Tibial artery (tissue), 4 donors: ENCODE measurements at regions not wholly inside any gene's neighbourhood (a gene's known extent, or its start where the extent isn't known, plus 50 kb on each side); places are given as distances from the start of the nearest gene placed in this dataset.

ENCODE experiments used
- DNase-seq, 2 donors: peaks; one replicate each; pipeline ENCODE4 v3.0.0-alpha.2; 2019
- H3K27ac ChIP-seq, 2 donors: fragments of 200-600 bp; sonication (generic) in 1 of 2; 1 replicate in 1 of 2; 2 replicates in 1 of 2; pipeline ENCODE4 v1.5.1; 2018 to 2019; ENCODE audit warnings: mild to moderate bottlenecking in 1 of 2
- H3K27me3 ChIP-seq, 2 donors: fragments of 200-600 bp; sonication (generic) in 1 of 2; one replicate each; pipeline versions ENCODE4 v1.5.1 to v1.6.0; 2016 to 2019
- H3K36me3 ChIP-seq, 3 donors: fragments of 200-600 bp; sonication (generic) in 2 of 3; one replicate each; pipeline ENCODE4 v1.5.1; 2016 to 2019; ENCODE audit warnings: mild to moderate bottlenecking in 2 of 3
- H3K4me1 ChIP-seq, 4 donors: fragments of 200-600 bp; sonication (generic) in 2 of 4; 1 replicate in 3 of 4; 2 replicates in 1 of 4; pipeline ENCODE4 v1.5.1; 2016 to 2019
- H3K4me3 ChIP-seq, 2 donors: fragments of 200-600 bp; sonication (generic) in 1 of 2; 1 replicate in 1 of 2; 2 replicates in 1 of 2; pipeline ENCODE4 v1.5.1; 2018 to 2019; ENCODE audit warnings: mild to moderate bottlenecking in 2 of 2
- H3K9me3 ChIP-seq, 3 donors: fragments of 200-600 bp; sonication (generic) in 1 of 3; one replicate each; pipeline ENCODE4 v1.5.1; 2016 to 2019
- CTCF ChIP-seq, 2 experiments: fragments of 200-600 bp in 1 of 2; fragments of 450-650 bp in 1 of 2; IDR thresholded peaks; one replicate each; pipeline ENCODE4 v1.5.1; 2017 to 2019; ENCODE audit warnings: antibody characterized with exemption in 2 of 2, mild to moderate bottlenecking in 1 of 2, moderate library complexity in 1 of 2
- intact Hi-C: fragments of 100-400 bp; cut with DNase I; formaldehyde crosslinking; loops from one replicate; pipeline ENCODE4 v1.15.0; 2023; ENCODE audit warnings: low total_unique reads

GRCh38 chr3:18217507-18218174 lies 207.5 kb downstream of the SATB1 start:
- no peaks in the 10 kb centered on the region for H3K4me1 ChIP-seq
- no peak for DNase-seq
- no peak overlapping the region for H3K27ac ChIP-seq
- intact Hi-C loops = no loop called here
- no peak overlapping the region for H3K4me3 ChIP-seq
- TF ChIP-seq CTCF (IDR thresholded peaks at IDR 0.05) = no peak
- H3K27me3 ChIP-seq = no peaks in the 10 kb centered on the region
- no peaks in the 10 kb centered on the region for H3K9me3 ChIP-seq
- H3K36me3 ChIP-seq = no peaks in the 10 kb centered on the region

GRCh38 chr3:18216996-18217395 lies 208.1 kb downstream of the SATB1 start:
- no peaks in the 10 kb centered on the region for H3K4me1 ChIP-seq
- H3K36me3 ChIP-seq = no peaks in the 10 kb centered on the region
- no peaks in the 10 kb centered on the region for H3K27me3 ChIP-seq
- no peaks in the 10 kb centered on the region for H3K9me3 ChIP-seq
- no peak overlapping the region for H3K27ac ChIP-seq
- TF ChIP-seq CTCF (IDR thresholded peaks at IDR 0.05) = no peak
- DNase-seq = no peak
- intact Hi-C loops = no loop called here
- no peak overlapping the region for H3K4me3 ChIP-seq

DNA sequence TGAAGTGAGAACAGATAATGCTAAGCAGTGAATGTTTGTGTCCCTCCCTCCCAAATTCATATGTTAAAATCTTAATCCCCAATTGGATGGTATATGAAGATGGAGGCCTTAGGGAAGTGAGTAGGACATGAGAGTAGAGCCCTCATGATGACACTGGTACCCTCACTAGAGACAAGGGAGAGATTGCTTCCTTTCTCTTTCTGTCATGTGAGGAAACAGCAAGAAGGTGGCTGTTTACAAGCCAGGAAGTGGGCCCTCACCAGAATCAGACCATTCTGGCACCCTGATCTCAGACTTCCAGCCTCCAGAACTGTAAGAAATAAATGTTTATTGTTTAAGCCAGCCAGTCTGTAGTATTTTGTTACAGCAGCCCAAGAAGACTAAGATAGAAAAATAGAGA lies 209.5 kb downstream of the SATB1 start:
- no peak for TF ChIP-seq CTCF (IDR thresholded peaks at IDR 0.05)
- no peaks in the 10 kb centered on the region for H3K9me3 ChIP-seq
- no peak overlapping the region for H3K4me3 ChIP-seq
- no peak overlapping the region for H3K27ac ChIP-seq
- DNase-seq = no peak
- no peaks in the 10 kb centered on the region for H3K4me1 ChIP-seq
- H3K36me3 ChIP-seq = no peaks in the 10 kb centered on the region
- no peaks in the 10 kb centered on the region for H3K27me3 ChIP-seq
- intact Hi-C loops = no loop called here

DNA sequence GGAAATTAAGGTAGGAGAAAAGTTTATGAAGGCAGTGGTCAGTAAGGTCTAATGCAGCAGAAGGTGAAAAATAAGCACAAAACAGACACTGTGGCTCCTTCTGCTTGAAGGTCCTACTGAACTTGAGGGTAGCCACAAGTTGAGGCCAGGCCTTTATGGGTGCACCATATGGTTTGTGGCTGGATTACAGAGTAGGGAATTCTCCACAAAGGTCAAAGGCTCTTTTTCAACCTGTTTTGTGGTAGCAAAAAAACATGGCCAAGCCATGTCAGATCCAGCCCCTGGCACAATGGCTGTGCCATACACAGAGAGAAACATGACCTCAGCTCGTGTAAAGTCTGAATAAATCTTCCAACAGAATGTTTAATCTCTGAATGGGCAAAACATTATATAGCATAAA lies 214.0 kb downstream of the SATB1 start:
- no peaks in the 10 kb centered on the region for H3K36me3 ChIP-seq
- no peaks in the 10 kb centered on the region for H3K27me3 ChIP-seq
- no peak overlapping the region for H3K4me3 ChIP-seq
- no peak for TF ChIP-seq CTCF (IDR thresholded peaks at IDR 0.05)
- no peak for DNase-seq
- H3K9me3 ChIP-seq = no peaks in the 10 kb centered on the region
- no peak overlapping the region for H3K27ac ChIP-seq
- intact Hi-C loops = no loop called here
- no peaks in the 10 kb centered on the region for H3K4me1 ChIP-seq

- no peak for TF ChIP-seq CTCF (IDR thresholded peaks at IDR 0.05)
- Histone ChIP-seq H3K4me1 (no peaks in the 10 kb centered on the region), H3K4me3 (no peak overlapping the region), H3K27me3 (no peaks in the 10 kb centered on the region), H3K27ac (no peak overlapping the region), H3K9me3 (no peaks in the 10 kb centered on the region), H3K36me3 (no peaks in the 10 kb centered on the region)
- intact Hi-C loops = no loop called here
- DNase-seq = no peak
Measured at GRCh38 chr3:18208856-18209255, 216.3 kb downstream of the SATB1 start.

- H3K27me3 ChIP-seq = no peaks in the 10 kb centered on the region
- no peaks in the 10 kb centered on the region for H3K9me3 ChIP-seq
Measured at GRCh38 chr3:18208091-18208490, 217.0 kb downstream of the SATB1 start.

More at GRCh38 chr3:18208091-18208490, 217.0 kb downstream of the SATB1 start:
- intact Hi-C loops = no loop called here
- Histone ChIP-seq H3K27ac (no peak overlapping the region), H3K4me3 (no peak overlapping the region), H3K36me3 (no peaks in the 10 kb centered on the region), H3K4me1 (no peaks in the 10 kb centered on the region)
- TF ChIP-seq CTCF (IDR thresholded peaks at IDR 0.05) = no peak
- DNase-seq = no peak
